Thyroid gland (tissue), 4 donors: ENCODE measurements at regions not wholly inside any gene's neighbourhood (a gene's known extent, or its start where the extent isn't known, plus 50 kb on each side); places are given as distances from the start of the nearest gene placed in this dataset.

Experiments used
- DNase-seq, 2 donors: peaks; one replicate each; pipeline ENCODE4 v3.0.0-alpha.2; 2019
- H3K27ac ChIP-seq, 3 donors: fragments of 200-600 bp; sonication (generic); 1 replicate in 2 of 3; 2 replicates in 1 of 3; pipeline ENCODE4 v1.5.1; 2016 to 2019; ENCODE audit warnings: mild to moderate bottlenecking in 1 of 3, moderate library complexity in 1 of 3
- H3K27me3 ChIP-seq: fragments of 200-600 bp; sonication (generic); one replicate; pipeline ENCODE4 v1.5.1; 2019
- H3K36me3 ChIP-seq, 2 donors: fragments of 200-600 bp; sonication (generic); one replicate each; pipeline ENCODE4 v1.5.1; 2016 to 2019
- H3K4me1 ChIP-seq, 2 donors: fragments of 200-600 bp; sonication (generic); one replicate each; pipeline ENCODE4 v1.5.1; 2017 to 2019
- H3K4me3 ChIP-seq, 3 donors: fragments of 200-600 bp; sonication (generic); replicated peaks in 1 of 3; 1 replicate in 2 of 3; 2 replicates in 1 of 3; pipeline ENCODE4 v1.5.1; 2016; ENCODE audit warnings: mild to moderate bottlenecking in 1 of 3
- H3K9me3 ChIP-seq: fragments of 200-600 bp; sonication (generic); one replicate; pipeline ENCODE4 v1.5.1; 2017
- CTCF ChIP-seq, 6 experiments: fragments of 200-600 bp in 3 of 6; fragments of 450-650 bp in 3 of 6; sonication (generic) in 3 of 6; IDR thresholded peaks; one replicate each; pipeline ENCODE4 v1.5.1; 2016 to 2019; ENCODE audit warnings: antibody characterized with exemption in 6 of 6, mild to moderate bottlenecking in 2 of 6, inconsistent platforms in 1 of 6, moderate library complexity in 1 of 6
- POLR2A ChIP-seq, 2 donors: fragments of 450-650 bp; IDR thresholded peaks; one replicate each; pipeline ENCODE4 v1.6.1; 2017; ENCODE audit warnings: antibody characterized with exemption in 2 of 2, mild to moderate bottlenecking in 2 of 2, moderate library complexity in 1 of 2
- WGBS, 2 donors: methylation state at CpG; one replicate each; pipeline ENCODE4 v1.1.5; 2017; 5-methylcytosine and 5-hydroxymethylcytosine counted together
- intact Hi-C: fragments of 100-400 bp; cut with DNase I; formaldehyde crosslinking; loops from one replicate; pipeline ENCODE4 v1.15.1; 2023

- WGBS, 2 donors = 75% methylated on average over 1 to 2 of the region's 3 CpGs
These were observed 532.9 kb upstream of the TSPY4 start for GRCh38 chrY:8804317-8804716.

GRCh38 chrY:8807648-8808408 lies 529.4 kb upstream of the TSPY4 start:
- Histone ChIP-seq H3K4me1 (no peaks in the 10 kb centered on the region), H3K36me3 (no peaks in the 10 kb centered on the region), H3K27ac (no peak overlapping the region), H3K9me3 (no peaks in the 10 kb centered on the region), H3K4me3 (no peak overlapping the region), H3K27me3 (no peaks in the 10 kb centered on the region)
- intact Hi-C loops = no loop called here
- WGBS, 2 donors = 59 to 68% methylated on average over 3 to 5 of the region's 5 CpGs
- DNase-seq = peak; percentile 12 to 19
- TF ChIP-seq CTCF (IDR thresholded peaks at IDR 0.05) (peak in 2 of 6 experiments; percentile 28 to 42), POLR2A (IDR thresholded peaks at IDR 0.05) (no peak)

More at GRCh38 chrY:8804317-8804716, 532.9 kb upstream of the TSPY4 start:
- intact Hi-C loops = no loop called here
- no peaks in the 10 kb centered on the region for H3K36me3 ChIP-seq
- no peak overlapping the region for H3K27ac ChIP-seq
- no peaks in the 10 kb centered on the region for H3K27me3 ChIP-seq
- no peaks in the 10 kb centered on the region for H3K4me1 ChIP-seq
- no peak for TF ChIP-seq CTCF (IDR thresholded peaks at IDR 0.05)
- no peak for TF ChIP-seq POLR2A (IDR thresholded peaks at IDR 0.05)
- H3K4me3 ChIP-seq = no peak overlapping the region
- DNase-seq = no peak
- H3K9me3 ChIP-seq = no peaks in the 10 kb centered on the region

DNA sequence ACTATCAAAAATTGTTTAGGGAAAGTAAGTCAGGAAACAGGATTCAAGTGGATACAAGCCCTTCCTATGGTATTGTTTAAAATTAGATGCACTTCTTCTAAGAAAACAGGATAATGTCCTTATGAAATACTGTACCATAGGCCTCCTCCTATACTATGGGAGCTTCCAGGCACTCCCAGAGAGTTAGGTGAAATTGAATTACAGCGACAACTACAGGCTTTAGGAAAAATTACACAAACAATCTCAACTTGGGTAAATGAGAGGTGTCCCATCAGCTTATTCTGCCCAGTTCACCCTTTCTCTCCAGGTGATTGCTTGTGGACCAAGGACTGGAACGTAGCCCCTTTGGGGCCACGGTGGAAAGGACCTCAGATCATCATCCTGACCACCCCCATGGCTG lies 528.7 kb upstream of the TSPY4 start:
- DNase-seq = no peak
- Histone ChIP-seq H3K27me3 (no peaks in the 10 kb centered on the region), H3K36me3 (no peaks in the 10 kb centered on the region), H3K4me3 (no peak overlapping the region), H3K9me3 (no peaks in the 10 kb centered on the region), H3K27ac (no peak overlapping the region), H3K4me1 (no peaks in the 10 kb centered on the region)
- intact Hi-C loops = no loop called here
- no peak for TF ChIP-seq POLR2A (IDR thresholded peaks at IDR 0.05)
- TF ChIP-seq CTCF (IDR thresholded peaks at IDR 0.05) = peak in 1 of 6 experiments; percentile 21
- WGBS, 2 donors = 0 to 25% methylated on average over 1 to 3 of the region's 3 CpGs

GRCh38 chrY:8809076-8809475 lies 528.2 kb upstream of the TSPY4 start:
- 49 to 80% methylated on average over 1 to 2 of the region's 2 CpGs for WGBS, 2 donors

More at GRCh38 chrY:8809076-8809475, 528.2 kb upstream of the TSPY4 start:
- DNase-seq = no peak
- Histone ChIP-seq H3K36me3 (no peaks in the 10 kb centered on the region), H3K9me3 (no peaks in the 10 kb centered on the region), H3K4me1 (no peaks in the 10 kb centered on the region), H3K27me3 (no peaks in the 10 kb centered on the region), H3K27ac (no peak overlapping the region), H3K4me3 (no peak overlapping the region)
- TF ChIP-seq CTCF (IDR thresholded peaks at IDR 0.05) = no peak
- TF ChIP-seq POLR2A (IDR thresholded peaks at IDR 0.05) = no peak
- intact Hi-C loops = no loop called here
